ENCODE measurements at regions not wholly inside any gene's neighbourhood (a gene's known extent, or its start where the extent isn't known, plus 50 kb on each side); places are given as distances from the start of the nearest gene placed in this dataset.

DNA sequence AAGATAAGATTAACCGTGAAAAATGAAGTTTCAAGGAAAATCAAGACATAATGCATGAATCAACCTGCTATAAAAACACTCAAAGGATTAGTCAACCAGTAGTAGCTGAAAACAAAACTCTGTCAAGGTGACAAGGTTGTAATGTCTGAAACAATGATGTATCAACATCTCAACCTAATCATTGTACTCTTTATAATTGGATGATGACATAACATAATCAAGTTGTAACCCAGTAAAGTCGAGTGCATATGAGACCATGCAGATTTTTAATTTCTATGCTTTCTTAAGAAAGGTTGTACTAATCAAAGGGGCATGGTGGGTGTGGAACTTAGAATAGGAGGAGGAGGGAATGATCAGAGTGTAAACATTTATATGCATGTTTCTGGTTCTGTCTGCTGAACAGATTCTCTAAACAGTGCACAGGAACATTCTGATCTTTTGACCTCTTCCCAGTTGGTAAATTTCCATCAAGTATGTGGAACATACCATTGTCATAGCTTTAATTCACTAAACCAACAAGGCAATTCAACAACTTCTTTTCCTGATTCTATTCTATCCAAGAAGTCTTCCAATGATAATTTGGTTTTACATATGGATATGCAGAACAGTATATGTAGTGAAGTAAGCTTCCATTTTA, 253.7 kb downstream of the TTC6 start:
- Mint-ChIP-seq H3K4me1 (no peaks in the 10 kb centered on the region), H3K27ac (no peak overlapping the region), H3K27me3 (peaks cover 16% of the 10 kb centered on the region), H3K4me3 (no peak overlapping the region), H3K36me3 (ENCODE audit: low read depth) (no peaks in the 10 kb centered on the region)
- ATAC-seq (no peak), DNase-seq (no peak)
- H3K9me3 ChIP-seq (ENCODE audit: control insufficient read depth, low read length, poor library complexity, severe bottlenecking), result no peaks in the 10 kb centered on the region

DNA sequence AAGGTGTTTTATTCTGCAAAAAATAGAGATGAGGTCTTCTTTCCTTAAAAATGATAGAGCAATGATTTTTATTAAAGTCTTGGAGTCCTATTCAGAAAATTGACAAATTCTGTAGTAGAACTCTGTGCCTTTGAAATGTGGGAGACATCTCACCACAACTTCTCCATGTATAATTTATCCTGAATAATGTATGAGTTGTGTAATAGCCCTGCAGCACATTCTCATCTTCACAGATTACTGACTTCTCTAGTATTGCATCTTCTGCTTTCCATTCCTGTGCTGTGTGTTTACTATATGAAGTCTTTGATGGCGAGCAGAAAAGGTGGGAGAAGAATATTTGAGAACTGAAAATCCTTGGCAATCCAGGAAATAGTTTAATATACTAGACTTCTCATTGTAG, 255.6 kb downstream of the TTC6 start:
- Mint-ChIP-seq H3K27me3 (peaks cover 6% of the 10 kb centered on the region), H3K4me1 (no peaks in the 10 kb centered on the region), H3K27ac (no peak overlapping the region), H3K4me3 (no peak overlapping the region), H3K36me3 (ENCODE audit: low read depth) (no peaks in the 10 kb centered on the region)
- ATAC-seq (no peak), DNase-seq (no peak)
- peaks cover 2% of the 10 kb centered on the region for H3K9me3 ChIP-seq (ENCODE audit: control insufficient read depth, low read length, poor library complexity, severe bottlenecking)

DNA sequence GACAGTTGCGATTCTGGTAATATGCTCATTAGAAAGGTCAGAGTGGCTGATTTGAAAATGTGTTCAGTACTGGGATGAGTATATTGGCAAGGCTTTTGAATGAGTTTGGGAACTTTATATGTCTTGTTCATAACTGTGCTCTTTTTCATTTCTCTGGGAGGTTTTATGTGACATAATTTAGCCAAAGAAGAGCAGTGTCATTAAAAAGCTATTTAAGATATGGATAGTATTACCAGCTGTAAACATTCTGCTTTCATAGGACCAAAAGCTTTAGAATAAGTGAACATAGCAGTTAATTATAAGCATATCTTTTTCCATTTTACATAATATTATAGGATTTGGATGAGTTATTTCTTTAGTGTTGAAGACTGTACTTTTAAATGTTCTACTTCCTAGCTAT, 260.4 kb downstream of the TTC6 start:
- H3K4me1 Mint-ChIP-seq, result no peaks in the 10 kb centered on the region
- H3K27me3 Mint-ChIP-seq, result no peaks in the 10 kb centered on the region
- DNase-seq, result no peak
- peaks cover 2% of the 10 kb centered on the region for H3K9me3 ChIP-seq (ENCODE audit: control insufficient read depth, low read length, poor library complexity, severe bottlenecking)
- no peak overlapping the region for H3K4me3 Mint-ChIP-seq
- no peaks in the 10 kb centered on the region for H3K36me3 Mint-ChIP-seq (ENCODE audit: low read depth)
- no peak overlapping the region for H3K27ac Mint-ChIP-seq
- no peak for ATAC-seq

DNA sequence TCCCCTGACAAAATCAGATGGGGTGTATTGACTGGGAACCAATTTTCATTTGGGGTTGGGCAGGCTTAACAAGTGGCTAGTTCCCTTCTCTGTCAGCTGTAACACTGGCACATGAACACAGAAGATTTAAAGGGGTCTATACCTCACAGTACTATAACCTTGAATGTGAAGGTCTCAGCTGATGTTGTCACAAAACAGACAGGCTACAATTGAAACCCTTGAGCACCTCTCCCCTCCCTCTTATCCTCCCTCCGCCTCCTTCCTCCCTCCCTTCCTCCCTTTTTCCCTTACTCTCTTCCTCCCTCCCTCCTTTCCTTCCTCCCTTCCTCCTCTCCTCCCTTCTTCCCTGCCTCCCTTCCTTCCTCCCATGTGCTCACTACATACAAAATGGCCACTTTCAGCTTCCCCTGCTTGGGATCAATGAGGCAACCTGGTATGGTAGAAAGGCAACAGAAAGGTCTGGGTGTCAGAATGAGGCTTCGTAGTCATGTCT, 262.4 kb downstream of the TTC6 start:
- no peak overlapping the region for H3K27ac Mint-ChIP-seq

DNA sequence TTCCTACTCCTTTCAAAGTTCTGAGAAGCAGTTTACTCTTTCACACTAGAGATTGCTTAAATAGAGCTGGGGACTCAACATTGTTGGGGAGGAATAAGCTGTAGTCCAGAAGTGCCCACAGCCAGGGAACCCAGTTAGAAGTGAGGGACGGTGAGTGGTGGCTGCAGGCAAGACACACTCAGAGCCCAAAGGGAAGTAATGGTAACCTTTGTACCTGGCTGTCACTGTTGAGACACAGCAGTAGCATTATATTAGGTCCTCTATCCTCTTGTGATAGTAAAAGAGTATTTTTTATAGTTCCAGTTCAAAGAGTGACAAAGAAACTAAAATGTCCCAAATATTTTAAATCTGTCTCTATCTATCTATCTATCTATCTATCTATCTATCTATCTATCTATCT, 263.3 kb downstream of the TTC6 start:
- no peak for DNase-seq
- no peak overlapping the region for H3K27ac Mint-ChIP-seq
- peaks cover 2% of the 10 kb centered on the region for H3K9me3 ChIP-seq (ENCODE audit: control insufficient read depth, low read length, poor library complexity, severe bottlenecking)
- ATAC-seq, result no peak
- no peaks in the 10 kb centered on the region for H3K4me1 Mint-ChIP-seq
- H3K27me3 Mint-ChIP-seq, result no peaks in the 10 kb centered on the region
- H3K4me3 Mint-ChIP-seq, result no peak overlapping the region
- no peaks in the 10 kb centered on the region for H3K36me3 Mint-ChIP-seq (ENCODE audit: low read depth)

More for the DNA sequence above, 262.4 kb downstream of the TTC6 start:
- ATAC-seq (no peak), DNase-seq (no peak)
- Mint-ChIP-seq H3K27me3 (no peaks in the 10 kb centered on the region), H3K4me3 (no peak overlapping the region), H3K4me1 (no peaks in the 10 kb centered on the region), H3K36me3 (ENCODE audit: low read depth) (no peaks in the 10 kb centered on the region)
- H3K9me3 ChIP-seq (ENCODE audit: control insufficient read depth, low read length, poor library complexity, severe bottlenecking), result peaks cover 2% of the 10 kb centered on the region

DNA sequence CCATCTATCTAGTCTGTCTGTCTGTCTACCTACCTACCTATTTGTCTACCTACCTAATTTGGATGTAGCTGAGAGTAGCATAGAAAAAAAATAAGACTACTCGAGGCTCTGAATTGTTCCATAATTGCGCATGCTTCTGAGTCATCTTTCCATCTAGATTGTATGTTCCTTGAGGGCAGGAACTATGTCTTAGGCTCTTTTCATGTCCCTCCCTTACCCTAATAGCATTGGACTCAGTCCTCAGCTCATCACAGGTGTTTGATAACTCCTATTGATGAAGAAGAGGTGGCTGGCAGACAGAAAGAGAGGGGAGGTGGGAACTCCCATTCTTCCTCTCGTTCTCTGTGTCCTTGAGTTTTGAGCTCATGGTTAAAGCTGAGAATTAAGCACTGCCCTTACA, 263.7 kb downstream of the TTC6 start:
- H3K36me3 Mint-ChIP-seq (ENCODE audit: low read depth), result no peaks in the 10 kb centered on the region
- H3K9me3 ChIP-seq (ENCODE audit: control insufficient read depth, low read length, poor library complexity, severe bottlenecking), result peaks cover 2% of the 10 kb centered on the region
- no peak overlapping the region for H3K27ac Mint-ChIP-seq
- no peaks in the 10 kb centered on the region for H3K4me1 Mint-ChIP-seq
- H3K27me3 Mint-ChIP-seq, result no peaks in the 10 kb centered on the region
- H3K4me3 Mint-ChIP-seq, result no peak overlapping the region
- no peak for ATAC-seq
- no peak for DNase-seq

DNA sequence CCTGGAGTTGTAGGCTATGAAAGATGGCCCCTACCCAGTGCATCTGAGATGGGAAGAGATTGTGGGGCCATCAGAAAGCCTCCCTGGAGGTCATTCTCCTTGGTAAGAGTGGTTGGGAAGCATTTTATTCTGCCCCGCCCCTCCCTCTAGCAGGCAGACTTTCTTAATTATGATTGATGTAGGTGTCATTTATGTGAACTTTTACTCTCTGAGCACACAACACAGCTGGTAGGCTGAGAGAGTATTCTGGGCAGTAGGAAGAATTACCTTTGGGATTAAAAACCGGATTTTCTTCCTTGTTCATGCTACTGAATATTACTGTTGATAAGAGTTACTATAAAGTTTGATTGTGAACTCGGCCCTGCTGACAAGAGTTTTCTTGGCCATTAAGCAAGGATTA, 266.8 kb downstream of the TTC6 start:
- Mint-ChIP-seq H3K4me3 (no peak overlapping the region), H3K27me3 (no peaks in the 10 kb centered on the region), H3K27ac (no peak overlapping the region), H3K4me1 (no peaks in the 10 kb centered on the region), H3K36me3 (ENCODE audit: low read depth) (no peaks in the 10 kb centered on the region)
- ATAC-seq (no peak), DNase-seq (no peak)
- no peaks in the 10 kb centered on the region for H3K9me3 ChIP-seq (ENCODE audit: control insufficient read depth, low read length, poor library complexity, severe bottlenecking)

DNA sequence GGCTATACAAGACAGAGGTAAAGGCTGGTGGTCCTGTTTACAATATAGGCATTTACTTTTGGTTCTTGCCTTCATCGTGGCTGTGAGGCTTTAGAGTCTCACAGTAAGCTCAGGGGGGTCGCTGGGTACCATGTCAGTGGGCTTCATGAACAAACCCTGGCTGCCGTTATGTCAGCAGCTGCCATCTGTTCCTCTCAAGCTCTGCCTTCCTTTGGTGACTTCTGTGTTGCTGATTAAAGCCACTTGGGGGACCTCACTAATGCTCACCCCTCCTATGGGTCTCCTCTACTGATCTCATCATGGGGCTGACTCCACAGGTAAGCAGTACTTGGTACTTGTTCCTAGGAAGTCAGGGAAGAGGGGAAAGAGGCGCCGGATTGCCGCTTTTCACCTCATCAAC, 268.7 kb downstream of the TTC6 start:
- H3K4me3 Mint-ChIP-seq, result no peak overlapping the region
- no peak for ATAC-seq
- no peak overlapping the region for H3K27ac Mint-ChIP-seq
- no peaks in the 10 kb centered on the region for H3K9me3 ChIP-seq (ENCODE audit: control insufficient read depth, low read length, poor library complexity, severe bottlenecking)
- no peaks in the 10 kb centered on the region for H3K27me3 Mint-ChIP-seq
- no peak for DNase-seq
- peaks cover 3% of the 10 kb centered on the region for H3K36me3 Mint-ChIP-seq (ENCODE audit: low read depth)
- H3K4me1 Mint-ChIP-seq, result no peaks in the 10 kb centered on the region

DNA sequence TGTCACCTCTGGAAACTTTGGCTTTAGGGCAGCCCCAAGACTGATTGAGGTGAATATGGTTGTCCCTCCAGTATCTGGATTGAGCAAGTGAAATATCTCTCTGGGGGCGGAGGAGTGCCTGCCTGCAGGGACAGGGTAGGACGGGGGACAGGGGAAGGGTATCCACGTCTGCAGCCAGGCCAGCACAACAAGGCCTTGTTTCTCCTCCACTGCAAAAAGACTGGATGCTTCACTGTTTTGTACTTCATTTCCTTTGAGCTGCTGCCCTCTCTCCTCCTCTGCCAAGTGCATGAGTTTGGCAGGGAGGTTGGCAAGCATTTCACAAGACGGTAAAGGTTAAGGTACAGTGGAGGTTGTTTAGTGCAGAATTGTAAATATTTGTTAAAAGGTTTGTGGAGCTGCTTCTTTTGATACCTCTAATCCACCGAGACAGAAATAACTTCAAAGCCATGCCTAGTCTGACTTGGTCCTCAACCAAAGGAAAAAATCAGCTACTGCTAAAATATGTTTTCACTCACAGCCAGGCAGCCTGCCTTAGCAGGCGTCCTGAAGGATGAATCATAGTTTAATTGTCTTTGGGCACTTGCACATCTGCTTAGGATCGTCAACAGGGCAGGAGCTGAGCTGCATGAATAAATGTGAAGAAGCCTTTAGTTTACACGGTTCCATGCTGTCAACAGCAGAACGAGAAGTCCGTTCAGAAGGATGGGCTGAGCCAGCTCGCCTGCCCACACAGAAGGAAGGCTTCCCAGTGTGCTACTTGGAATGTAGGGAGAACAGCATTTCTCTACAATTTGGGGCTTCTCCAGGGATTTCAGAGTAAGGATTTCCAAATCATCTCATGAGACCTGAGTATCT, 269.7 kb downstream of the TTC6 start:
- no peak overlapping the region for H3K4me3 Mint-ChIP-seq
- peaks cover 3% of the 10 kb centered on the region for H3K36me3 Mint-ChIP-seq (ENCODE audit: low read depth)
- H3K9me3 ChIP-seq (ENCODE audit: control insufficient read depth, low read length, poor library complexity, severe bottlenecking), result no peaks in the 10 kb centered on the region
- H3K27me3 Mint-ChIP-seq, result no peaks in the 10 kb centered on the region
- H3K4me1 Mint-ChIP-seq, result no peaks in the 10 kb centered on the region
- DNase-seq (no peak), ATAC-seq (no peak)
- H3K27ac Mint-ChIP-seq, result no peak overlapping the region

DNA sequence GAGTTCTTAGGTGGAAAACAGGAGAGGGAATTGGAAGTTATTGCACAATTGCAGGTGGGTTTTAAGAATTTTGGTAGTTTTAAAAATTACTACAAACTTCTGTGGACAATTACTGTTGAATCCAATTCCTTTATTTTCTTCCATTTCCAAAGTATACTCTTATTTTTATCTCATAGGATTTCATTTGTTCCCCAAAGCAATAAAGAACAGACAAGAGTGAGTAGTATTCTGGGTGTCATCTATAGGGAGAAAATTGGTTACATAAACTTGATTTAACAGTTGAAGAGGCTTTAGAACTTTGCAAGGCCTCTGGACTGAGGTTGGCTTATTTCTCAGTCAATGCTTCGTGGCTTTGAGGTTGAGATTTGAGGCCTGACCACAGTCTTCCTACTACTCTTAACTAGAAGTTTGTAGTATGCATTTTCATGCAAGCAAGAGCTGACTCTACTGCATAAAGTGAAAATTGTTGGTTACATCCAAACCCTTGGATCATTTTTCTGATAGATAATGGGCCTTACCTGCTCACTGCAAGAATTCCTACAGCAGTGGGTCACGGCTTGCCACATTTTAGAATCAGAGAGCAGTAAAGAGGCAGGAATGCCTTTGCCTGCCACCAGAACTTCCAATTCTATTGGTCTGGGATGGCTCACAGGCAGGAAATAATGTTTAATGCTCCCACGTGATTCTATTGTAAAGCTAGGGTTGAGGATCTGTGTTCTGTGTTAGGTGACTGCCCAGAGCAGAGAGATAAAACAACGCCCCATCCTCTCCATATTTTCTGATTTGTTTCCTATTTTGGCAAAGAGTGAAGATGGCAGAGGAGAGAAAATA, 270.5 kb downstream of the TTC6 start:
- H3K4me3 Mint-ChIP-seq, result no peak overlapping the region
- no peaks in the 10 kb centered on the region for H3K27me3 Mint-ChIP-seq
- no peaks in the 10 kb centered on the region for H3K4me1 Mint-ChIP-seq
- no peak overlapping the region for H3K27ac Mint-ChIP-seq
- ATAC-seq (no peak), DNase-seq (no peak)
- peaks cover 3% of the 10 kb centered on the region for H3K36me3 Mint-ChIP-seq (ENCODE audit: low read depth)
- H3K9me3 ChIP-seq (ENCODE audit: control insufficient read depth, low read length, poor library complexity, severe bottlenecking), result no peaks in the 10 kb centered on the region

DNA sequence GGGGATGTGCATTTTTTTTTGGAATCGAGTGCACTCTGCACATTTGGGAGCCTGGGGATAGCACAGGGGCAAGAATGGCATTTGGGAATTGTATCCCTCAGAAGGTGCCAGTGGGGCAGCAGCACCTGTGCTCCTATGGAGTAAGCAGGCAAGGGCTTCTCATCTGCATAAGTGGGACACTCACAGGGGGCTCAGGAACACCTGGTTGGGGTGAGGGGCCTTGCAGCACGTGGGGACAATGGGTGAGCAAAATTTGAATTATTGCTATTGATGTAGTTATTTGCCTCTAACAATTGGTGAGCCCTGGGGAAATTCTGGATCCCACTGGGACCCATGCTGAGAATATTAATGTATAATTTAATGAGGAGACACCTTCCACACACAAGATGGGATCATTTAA, 274.2 kb downstream of the TTC6 start:
- Mint-ChIP-seq H3K27me3 (no peaks in the 10 kb centered on the region), H3K4me1 (peaks cover 2% of the 10 kb centered on the region), H3K27ac (no peak overlapping the region), H3K4me3 (no peak overlapping the region), H3K36me3 (ENCODE audit: low read depth) (peaks cover 3% of the 10 kb centered on the region)
- H3K9me3 ChIP-seq (ENCODE audit: control insufficient read depth, low read length, poor library complexity, severe bottlenecking), result no peaks in the 10 kb centered on the region
- no peak for ATAC-seq
- no peak for DNase-seq

DNA sequence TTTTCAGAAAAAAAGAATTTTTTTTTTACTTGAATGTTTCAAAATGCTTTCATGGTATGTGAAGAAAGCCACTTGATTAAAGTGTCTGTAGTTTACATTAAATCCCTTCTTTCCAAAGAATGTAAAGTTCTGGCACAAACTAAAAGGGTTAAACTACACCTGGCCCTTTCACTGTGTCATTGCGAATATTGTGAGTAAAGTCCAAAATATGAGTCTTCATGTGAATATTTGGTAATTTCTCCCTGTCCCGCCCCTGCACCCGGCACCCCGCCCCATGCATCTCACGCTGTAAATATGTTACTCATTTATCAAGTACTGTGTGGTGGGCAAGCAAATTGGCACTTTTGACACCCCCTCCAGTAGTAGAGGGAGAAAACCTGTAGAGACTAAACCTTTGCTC, 274.7 kb downstream of the TTC6 start:
- no peaks in the 10 kb centered on the region for H3K27me3 Mint-ChIP-seq
- H3K9me3 ChIP-seq (ENCODE audit: control insufficient read depth, low read length, poor library complexity, severe bottlenecking), result no peaks in the 10 kb centered on the region
- ATAC-seq, result no peak
- H3K27ac Mint-ChIP-seq, result no peak overlapping the region
- DNase-seq, result no peak
- H3K36me3 Mint-ChIP-seq (ENCODE audit: low read depth), result peaks cover 3% of the 10 kb centered on the region
- H3K4me3 Mint-ChIP-seq, result no peak overlapping the region
- peaks cover 7% of the 10 kb centered on the region for H3K4me1 Mint-ChIP-seq

DNA sequence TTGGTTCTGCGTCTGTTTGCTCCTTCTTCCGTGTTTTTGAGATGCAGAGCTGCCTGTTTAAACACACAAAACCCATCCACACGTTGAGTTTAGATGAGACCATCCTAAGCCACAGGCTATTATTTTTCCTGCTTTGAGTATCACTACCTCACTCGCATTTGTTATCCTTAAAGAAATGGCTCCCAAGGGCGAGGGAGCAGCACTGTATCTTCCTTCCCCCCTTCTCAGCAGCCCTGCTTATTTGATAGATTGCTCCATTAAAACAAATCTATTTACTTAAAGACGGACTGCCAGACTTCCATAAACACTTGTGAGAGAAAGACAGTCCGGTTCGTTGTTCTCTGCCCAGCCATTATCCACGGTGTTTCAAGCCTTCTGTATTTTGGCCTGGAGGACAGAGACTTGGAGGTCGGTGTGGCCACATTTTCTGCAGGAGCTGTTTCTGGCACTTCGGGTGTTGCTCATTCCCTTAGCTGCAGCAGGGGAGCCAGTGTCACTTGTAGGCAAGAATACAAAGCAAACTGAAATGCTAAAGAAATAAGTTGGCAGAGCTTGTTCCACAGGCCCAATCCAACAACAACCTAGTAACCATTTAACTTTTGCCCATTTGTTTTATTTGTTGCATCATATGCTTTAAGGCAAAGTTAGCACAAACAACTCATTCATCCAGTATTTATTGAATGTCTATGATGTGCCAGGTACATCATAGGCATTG, 275.4 kb downstream of the TTC6 start:
- ATAC-seq (no peak), DNase-seq (no peak)
- H3K9me3 ChIP-seq (ENCODE audit: control insufficient read depth, low read length, poor library complexity, severe bottlenecking), result no peaks in the 10 kb centered on the region
- H3K36me3 Mint-ChIP-seq (ENCODE audit: low read depth), result peaks cover 3% of the 10 kb centered on the region
- H3K4me1 Mint-ChIP-seq, result peaks cover 7% of the 10 kb centered on the region
- H3K4me3 Mint-ChIP-seq, result no peak overlapping the region
- no peaks in the 10 kb centered on the region for H3K27me3 Mint-ChIP-seq
- H3K27ac Mint-ChIP-seq, result no peak overlapping the region
